HepG2 (cell line): ENCODE measurements at regions not wholly inside any gene's neighbourhood (a gene's known extent, or its start where the extent isn't known, plus 50 kb on each side); places are given as distances from the start of the nearest gene placed in this dataset.
A peak's percentile ranks its signal among the peaks of the same experiment; 100 is the strongest.

Experiments used
- AKAP8 ChIP-seq: sonication (generic); formaldehyde crosslinking; IDR thresholded peaks from 2 replicates; pipeline ENCODE4 v1.5.1; 2020; ENCODE audit warnings: mild to moderate bottlenecking, missing genetic modification reagents
- GATA4 ChIP-seq: sonication (generic); IDR thresholded peaks from 2 replicates; pipeline ENCODE4 v1.6.1; 2016; ENCODE audit warnings: antibody characterized with exemption, low read depth, borderline replicate concordance
- ISL2 ChIP-seq: sonication (generic); formaldehyde crosslinking; IDR thresholded peaks from 2 replicates; pipeline ENCODE4 v1.5.0; 2020; ENCODE audit warnings: missing genetic modification reagents
- LBX2 ChIP-seq: sonication (generic); formaldehyde crosslinking; IDR thresholded peaks from 2 replicates; pipeline ENCODE4 v1.5.0; 2020; ENCODE audit warnings: missing genetic modification reagents, mild to moderate bottlenecking, borderline replicate concordance
- MED1 ChIP-seq: sonication (generic); formaldehyde crosslinking; IDR thresholded peaks from 2 replicates; pipeline ENCODE4 v1.4.0; 2020; ENCODE audit warnings: missing genetic modification reagents
- NCOA2 ChIP-seq: sonication (generic); formaldehyde crosslinking; IDR thresholded peaks from 2 replicates; pipeline ENCODE4 v1.8.0; 2022; ENCODE audit warnings: inconsistent platforms
- NFAT5 ChIP-seq: sonication (generic); formaldehyde crosslinking; IDR thresholded peaks from 2 replicates; pipeline ENCODE4 v1.4.0; 2020; ENCODE audit warnings: missing genetic modification reagents
- NFIB ChIP-seq: sonication (generic); formaldehyde crosslinking; IDR thresholded peaks from 2 replicates; pipeline ENCODE4 v1.9.0; 2021; ENCODE audit warnings: missing genetic modification reagents, mild to moderate bottlenecking, borderline replicate concordance
- PRPF4 ChIP-seq: fragments of 200-400 bp; formaldehyde crosslinking; IDR thresholded peaks from 2 replicates; pipeline ENCODE4 v1.6.1; 2016; ENCODE audit warnings: low read length, low read depth; ENCODE audit not compliant: poor library complexity, severe bottlenecking
- SMARCC2 ChIP-seq: fragments of 450-650 bp; IDR thresholded peaks from 2 replicates; pipeline ENCODE4 v1.6.1; 2017; ENCODE audit warnings: antibody characterized with exemption, mild to moderate bottlenecking
- SOX5 ChIP-seq: IDR thresholded peaks from 2 replicates; pipeline ENCODE4 v1.6.1; 2016; ENCODE audit warnings: borderline replicate concordance
- SRSF9 ChIP-seq: fragments of 200-400 bp; formaldehyde crosslinking; IDR thresholded peaks from 2 replicates; pipeline ENCODE4 v1.6.1; 2018; ENCODE audit warnings: borderline replicate concordance, mild to moderate bottlenecking, low read depth, low read length; ENCODE audit not compliant: insufficient read depth, poor library complexity, severe bottlenecking
- TFDP1 ChIP-seq: IDR thresholded peaks from 2 replicates; pipeline ENCODE4 v1.6.1; 2016; ENCODE audit warnings: missing compliant biosample characterization, missing genetic modification reagents, borderline replicate concordance
- U2AF2 ChIP-seq: fragments of 200-400 bp; formaldehyde crosslinking; IDR thresholded peaks from 2 replicates; pipeline ENCODE4 v1.6.1; 2017; ENCODE audit warnings: low read depth, mild to moderate bottlenecking, low read length
- ZBTB37 ChIP-seq: sonication (generic); formaldehyde crosslinking; IDR thresholded peaks from 2 replicates; pipeline ENCODE4 v1.4.0; 2020; ENCODE audit warnings: mild to moderate bottlenecking, missing genetic modification reagents
- ZBTB8A ChIP-seq: sonication (generic); formaldehyde crosslinking; IDR thresholded peaks from 2 replicates; pipeline ENCODE4 v1.4.0; 2020; ENCODE audit warnings: mild to moderate bottlenecking, low read depth, missing genetic modification reagents, borderline replicate concordance
- ZNF280B ChIP-seq: sonication (generic); formaldehyde crosslinking; IDR thresholded peaks from 2 replicates; pipeline ENCODE4 v1.5.0; 2020; ENCODE audit warnings: missing genetic modification reagents, mild to moderate bottlenecking, borderline replicate concordance
- ZNF331 ChIP-seq: sonication (generic); formaldehyde crosslinking; IDR thresholded peaks from 2 replicates; pipeline ENCODE4 v1.4.0; 2020; ENCODE audit warnings: missing genetic modification reagents
- ZNF7 ChIP-seq: IDR thresholded peaks from 2 replicates; pipeline ENCODE4 v1.6.1; 2016; ENCODE audit warnings: missing biosample characterization, missing genetic modification reagents
- ZNF784 ChIP-seq: sonication (generic); formaldehyde crosslinking; IDR thresholded peaks from 2 replicates; pipeline ENCODE4 v1.5.1; 2020; ENCODE audit warnings: missing genetic modification reagents, mild to moderate bottlenecking, borderline replicate concordance

GRCh38 chr12:93102744-93103143 is 173.6 kb upstream of the EEA1 start (continued):
- TF ChIP-seq NFAT5 = no peak
- no peak for TF ChIP-seq ZNF7 (CRISPR knock-in tag)
- TF ChIP-seq SRSF9 = no peak
- TF ChIP-seq NCOA2 (CRISPR knock-in tag) = peak; percentile 92
- TF ChIP-seq U2AF2 = no peak
- TF ChIP-seq ZNF784 (CRISPR knock-in tag) = no peak
- peak; percentile 80; the same call in 1 of the 2 replicates for TF ChIP-seq SOX5 (CRISPR knock-in tag)
- peak; percentile 94 for TF ChIP-seq ISL2 (CRISPR knock-in tag)
- no peak for TF ChIP-seq NFIB (CRISPR knock-in tag)
- TF ChIP-seq AKAP8 (CRISPR knock-in tag) = no peak
- 0 out of 2 replicates have a peak, but pooled peaks have one; percentile 19 for TF ChIP-seq ZNF331 (CRISPR knock-in tag)
- TF ChIP-seq TFDP1 (CRISPR knock-in tag) = no peak
- no peak for TF ChIP-seq ZNF280B (CRISPR knock-in tag)
- no peak for TF ChIP-seq ZBTB8A
- TF ChIP-seq GATA4 = peak; percentile 41; the same call in 1 of the 2 replicates
- TF ChIP-seq SMARCC2 = no peak
- TF ChIP-seq MED1 (CRISPR knock-in tag) = peak; percentile 81
- TF ChIP-seq ZBTB37 (CRISPR knock-in tag) = no peak
- no peak for TF ChIP-seq PRPF4
- TF ChIP-seq LBX2 (CRISPR knock-in tag) = no peak
